ENCODE measurements at regions not wholly inside any gene's neighbourhood (a gene's known extent, or its start where the extent isn't known, plus 50 kb on each side); places are given as distances from the start of the nearest gene placed in this dataset.

DNA sequence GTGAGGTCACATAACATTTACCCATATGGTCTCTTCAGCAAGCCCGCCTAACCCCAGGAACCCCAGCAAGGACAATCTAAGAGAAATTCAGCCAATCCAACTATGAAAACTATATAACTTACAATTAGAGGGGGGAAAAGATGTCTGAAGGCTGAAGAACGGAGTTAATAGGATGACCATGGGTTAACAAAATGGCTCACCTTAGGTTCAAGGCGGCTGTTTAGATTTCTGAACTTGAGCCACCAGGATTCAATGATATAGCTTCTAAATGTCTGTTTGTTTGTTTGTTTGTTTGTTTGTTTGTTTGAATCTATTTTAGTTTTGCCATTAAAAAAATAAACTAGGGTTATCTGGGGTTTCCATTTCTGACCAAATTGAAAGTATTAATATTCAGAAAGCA lies 109.8 kb upstream of the ZC3H12C start:
- no peak for DNase-seq

DNA sequence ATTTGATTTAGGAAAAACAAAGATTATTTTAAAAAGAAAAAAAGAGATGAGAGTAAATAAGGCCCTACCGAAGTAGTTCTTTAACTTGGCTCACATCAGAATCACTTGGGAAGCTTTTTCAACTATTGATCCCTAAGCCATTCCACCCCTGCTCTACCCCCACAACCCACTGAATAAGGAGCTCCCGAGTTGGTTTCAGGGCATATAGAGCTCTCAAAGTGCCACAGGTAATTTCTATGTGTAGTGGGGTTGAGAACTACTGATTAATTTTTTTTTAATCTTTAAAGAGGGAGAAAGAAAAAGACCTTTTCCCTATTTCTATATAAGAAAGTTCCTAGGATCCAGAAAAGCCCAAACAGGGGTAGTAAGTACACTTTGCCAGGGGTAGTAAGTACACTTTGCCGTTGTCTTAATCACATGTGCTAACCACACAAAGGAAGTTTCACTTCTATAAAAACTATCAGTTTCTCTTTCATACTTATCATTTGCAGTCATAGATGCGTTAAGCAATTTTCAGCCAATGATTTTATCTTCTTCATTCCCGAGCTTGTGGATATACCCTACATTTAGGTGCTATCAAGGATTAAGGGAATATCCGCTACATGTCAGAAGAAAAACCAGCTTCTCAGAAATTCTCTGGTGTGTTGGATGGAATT lies 108.4 kb upstream of the ZC3H12C start:
- DNase-seq: no peak

DNA sequence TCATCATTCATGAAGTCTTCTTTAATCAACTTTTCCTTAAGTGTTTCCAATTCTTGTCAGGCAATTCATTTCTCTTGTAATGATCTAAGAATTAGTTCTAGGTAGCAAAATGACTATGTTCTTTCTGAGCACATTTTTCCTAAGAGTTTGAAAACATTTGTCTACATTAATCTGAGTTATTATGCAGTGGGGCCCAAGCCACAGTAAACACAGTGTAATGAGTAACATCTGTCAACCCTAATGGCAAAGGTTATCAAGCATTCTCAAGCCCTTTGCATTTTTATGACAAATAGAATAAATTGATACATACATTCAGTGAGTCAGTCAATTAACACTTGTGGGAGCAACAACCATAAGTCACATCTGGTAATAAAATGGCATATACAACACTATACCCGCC lies 106.7 kb upstream of the ZC3H12C start:
- no peak for DNase-seq

DNA sequence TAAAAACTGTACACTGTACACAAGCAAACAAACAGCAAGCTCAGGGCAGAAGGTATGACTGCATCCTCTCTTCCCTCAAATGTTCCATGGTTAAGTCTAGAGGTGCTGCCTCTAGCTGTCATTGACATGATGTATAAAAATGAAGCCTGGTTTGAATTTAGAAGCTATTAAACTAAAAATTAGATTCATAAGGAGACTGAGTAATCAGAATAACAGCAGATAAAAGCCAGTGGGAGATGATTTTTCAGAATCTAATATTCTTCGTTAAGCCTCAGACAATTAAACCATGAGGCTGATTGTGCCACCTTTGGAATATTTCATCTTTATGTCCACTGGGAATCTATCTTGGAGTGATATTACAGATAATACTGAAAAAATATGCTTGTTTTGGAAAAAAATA lies 101.4 kb upstream of the ZC3H12C start:
- no peak for DNase-seq

DNA sequence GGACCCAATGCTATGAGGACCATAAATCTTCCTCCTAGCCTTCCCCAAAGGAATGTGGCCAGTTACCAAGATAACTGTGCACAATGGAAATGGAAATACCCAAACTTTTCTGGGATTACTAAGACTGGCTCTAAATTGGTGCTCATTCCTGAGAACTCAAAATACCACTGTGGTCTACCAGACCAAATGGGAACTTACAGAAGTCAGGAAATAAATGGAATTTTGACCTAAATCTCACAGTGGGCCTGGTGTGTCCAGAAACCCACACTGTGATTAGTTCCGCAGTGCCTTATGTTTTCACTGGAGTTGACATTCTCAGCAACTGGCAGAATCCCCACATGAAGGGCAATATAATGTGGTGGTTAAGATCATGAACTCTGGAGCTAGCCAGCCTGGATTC lies 99.4 kb upstream of the ZC3H12C start:
- DNase-seq: no peak

DNA sequence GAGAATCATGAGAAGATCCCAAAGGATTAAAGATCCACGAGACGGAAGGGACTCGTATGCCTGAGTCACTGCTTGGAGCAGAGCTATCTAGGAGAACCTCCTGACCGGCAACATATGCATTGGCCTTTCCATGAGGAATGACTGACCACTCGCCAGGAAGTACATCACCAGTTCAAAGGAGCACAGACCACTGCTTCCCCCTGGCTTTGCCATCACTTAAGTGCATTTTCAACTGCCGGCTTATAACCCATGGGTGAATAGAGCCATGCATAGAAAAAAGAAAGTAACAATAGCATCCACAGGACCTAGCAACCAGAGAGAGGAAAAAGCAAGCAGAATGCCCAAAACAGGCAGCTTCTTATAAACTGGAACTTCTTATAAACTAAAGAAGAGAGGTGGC lies 98.3 kb upstream of the ZC3H12C start:
- no peak for DNase-seq

DNA sequence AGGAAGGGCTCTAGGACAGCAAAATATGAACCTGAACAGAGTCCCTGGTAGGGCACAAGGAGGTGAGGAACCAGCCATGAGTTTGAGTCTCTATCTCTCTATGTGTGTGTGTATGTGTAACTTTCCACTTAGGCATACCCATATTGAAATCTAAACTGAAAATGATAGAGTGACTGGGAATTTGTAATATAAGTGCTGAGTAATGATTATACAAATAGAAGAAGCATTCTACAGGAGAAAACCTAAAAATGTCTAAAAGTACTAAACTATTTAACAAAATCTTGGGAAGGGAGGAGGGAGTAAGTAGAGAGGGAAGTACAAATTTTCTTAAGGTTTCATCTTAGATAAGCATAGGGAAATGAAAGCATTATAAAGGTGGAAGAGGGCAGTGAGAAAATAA lies 97.1 kb upstream of the ZC3H12C start:
- no peak for DNase-seq

DNA sequence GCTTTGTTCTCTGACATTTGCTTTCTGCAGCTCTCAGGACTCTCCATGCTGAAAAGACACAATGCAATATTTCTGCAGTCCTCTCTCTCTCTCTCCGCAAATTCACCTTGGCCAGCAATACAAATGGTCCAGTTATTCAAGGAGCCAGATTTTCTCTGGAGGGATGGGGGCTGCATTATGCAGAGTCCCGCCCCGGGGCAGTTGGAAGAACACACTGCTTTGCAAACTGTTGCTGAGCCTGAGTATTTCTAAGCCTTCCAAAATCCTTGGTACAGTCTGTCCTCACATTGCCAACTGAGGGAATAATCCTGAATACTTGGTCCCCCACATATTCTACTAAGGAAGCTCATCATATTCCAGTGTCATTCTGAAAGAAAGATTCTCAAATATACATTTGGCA lies 94.3 kb upstream of the ZC3H12C start:
- no peak for DNase-seq

DNA sequence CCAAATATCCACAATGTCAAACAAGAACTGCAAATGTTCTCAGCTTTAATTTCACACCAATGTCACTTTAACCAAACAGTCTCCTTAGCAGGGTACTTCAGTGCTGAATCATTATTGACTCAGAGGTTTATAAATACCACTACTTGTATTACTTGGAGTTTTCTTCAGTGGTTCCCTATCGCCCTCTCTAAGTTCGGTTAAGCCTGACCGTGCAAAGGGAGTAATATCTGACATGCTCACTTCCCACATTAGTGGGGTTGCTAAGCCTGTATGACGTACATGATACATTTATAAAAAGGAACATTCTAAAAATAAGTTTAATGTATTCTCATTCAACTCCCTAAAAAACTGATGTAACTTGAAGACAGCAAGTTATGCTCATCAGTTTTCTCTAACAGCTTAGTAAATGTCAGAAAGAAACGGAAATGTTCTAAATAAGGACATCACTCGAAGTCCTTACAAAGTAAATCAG lies 93.1 kb upstream of the ZC3H12C start:
- no peak for DNase-seq

DNA sequence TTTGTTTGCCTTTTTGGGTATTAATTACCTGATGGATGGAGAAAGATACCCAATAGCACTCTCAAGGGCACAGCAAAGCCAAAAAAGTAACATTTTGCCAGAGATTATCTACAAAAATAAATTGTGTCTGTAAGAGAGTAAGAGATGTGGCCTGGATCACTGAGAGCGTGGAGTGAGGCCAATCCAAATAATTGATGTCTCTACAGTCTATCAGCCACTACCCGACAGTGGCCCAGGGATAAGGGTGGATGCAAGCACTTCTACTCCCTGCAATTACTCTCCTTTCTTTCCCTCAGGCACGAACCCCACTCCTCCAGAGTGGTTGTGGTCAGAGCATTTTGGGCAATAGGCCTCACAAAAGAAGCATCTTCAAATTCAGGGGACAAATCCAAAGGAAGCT lies 92.3 kb upstream of the ZC3H12C start:
- no peak for DNase-seq

DNA sequence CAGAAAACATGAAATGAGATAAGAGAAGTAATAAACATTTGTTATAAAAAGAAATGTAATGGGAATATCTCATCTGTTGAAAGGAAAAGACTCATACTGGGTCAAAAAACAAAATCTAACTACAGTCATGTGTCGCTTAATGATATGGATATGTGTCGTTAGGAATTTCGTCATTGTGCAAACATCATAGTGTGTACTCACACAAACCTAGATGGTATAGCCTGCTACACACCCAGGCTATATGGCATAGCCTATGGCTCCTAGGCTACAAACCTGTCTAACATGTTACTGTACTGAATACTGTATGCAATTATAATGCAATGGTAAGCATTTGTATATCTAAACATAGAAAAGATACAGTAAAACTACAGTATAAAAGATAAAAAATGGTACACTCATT lies 89.8 kb upstream of the ZC3H12C start:
- DNase-seq: no peak

DNA sequence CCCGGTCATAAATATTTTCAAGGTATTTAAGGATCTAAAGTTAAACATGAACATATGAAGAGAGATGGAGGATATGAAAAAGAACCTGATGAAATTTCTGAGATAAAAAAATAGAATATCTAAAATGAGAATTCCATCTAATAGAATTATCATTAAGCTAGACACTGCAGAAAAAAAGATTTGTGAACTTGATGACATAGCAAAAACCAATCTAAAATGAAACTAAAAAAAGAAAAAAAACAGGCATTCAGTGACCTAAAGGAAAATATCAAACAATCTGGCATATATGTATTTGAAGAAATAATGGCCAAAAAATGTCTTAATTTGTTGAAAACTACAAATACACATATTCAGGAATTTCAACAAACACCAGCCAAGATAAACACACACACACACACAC lies 81.6 kb upstream of the ZC3H12C start:
- no peak for DNase-seq

DNA sequence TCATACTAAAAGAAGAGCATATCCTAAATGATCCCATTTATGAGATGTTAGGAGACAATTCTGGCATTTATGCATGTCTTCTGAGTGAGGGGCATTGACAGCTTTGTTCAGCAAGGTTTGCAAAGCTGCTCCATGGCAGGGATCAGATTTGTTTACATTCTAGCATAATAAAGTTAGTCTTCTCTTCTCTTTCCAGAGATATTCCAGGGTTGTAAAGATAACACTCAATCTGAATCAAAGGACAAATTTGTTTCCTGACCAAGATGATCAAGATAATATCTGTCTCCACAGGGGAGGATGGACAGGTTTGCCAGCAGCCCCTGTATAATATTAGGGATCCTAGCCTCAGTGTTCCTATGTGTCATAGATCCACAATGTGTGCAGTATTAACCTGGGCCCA lies 77.5 kb upstream of the ZC3H12C start:
- DNase-seq: no peak

DNA sequence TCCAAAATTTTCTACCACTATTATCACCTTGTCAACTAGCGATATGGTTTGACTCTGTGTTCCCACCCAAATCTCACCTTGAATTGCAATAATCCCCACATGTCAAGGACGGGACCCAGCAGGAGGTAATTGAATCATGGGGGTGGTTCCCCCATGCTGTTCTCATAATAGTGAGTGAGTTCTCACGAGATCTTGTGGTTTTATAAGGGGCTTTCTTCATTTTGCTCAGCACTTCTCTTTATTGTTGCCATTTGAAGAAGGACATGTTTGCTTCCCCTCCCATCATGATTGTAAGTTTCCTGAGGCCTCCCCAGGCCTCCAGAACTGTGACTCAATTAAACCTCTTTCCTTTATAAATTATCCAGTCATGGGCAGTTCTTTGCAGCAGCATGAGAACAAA lies 73.5 kb upstream of the ZC3H12C start:
- no peak for DNase-seq

DNA sequence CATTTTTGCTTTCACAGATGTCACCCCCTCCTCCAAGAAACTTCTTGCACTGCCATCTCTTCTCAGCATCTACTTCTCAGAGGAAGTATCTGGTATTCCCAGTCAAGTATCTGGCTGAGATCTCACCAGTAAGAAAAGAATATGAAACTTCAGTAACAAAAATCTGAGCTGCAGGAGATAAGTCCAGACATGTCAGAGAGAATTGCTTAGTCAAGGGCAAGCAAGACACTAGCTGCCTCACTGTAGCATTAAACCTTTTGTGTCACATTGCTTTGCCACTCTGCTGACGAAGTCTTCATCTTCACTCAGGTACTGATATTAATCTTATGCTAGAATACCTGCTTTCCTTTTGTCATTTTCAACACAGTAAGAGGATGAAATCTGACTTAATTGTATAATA lies 70.6 kb upstream of the ZC3H12C start:
- no peak for DNase-seq

DNA sequence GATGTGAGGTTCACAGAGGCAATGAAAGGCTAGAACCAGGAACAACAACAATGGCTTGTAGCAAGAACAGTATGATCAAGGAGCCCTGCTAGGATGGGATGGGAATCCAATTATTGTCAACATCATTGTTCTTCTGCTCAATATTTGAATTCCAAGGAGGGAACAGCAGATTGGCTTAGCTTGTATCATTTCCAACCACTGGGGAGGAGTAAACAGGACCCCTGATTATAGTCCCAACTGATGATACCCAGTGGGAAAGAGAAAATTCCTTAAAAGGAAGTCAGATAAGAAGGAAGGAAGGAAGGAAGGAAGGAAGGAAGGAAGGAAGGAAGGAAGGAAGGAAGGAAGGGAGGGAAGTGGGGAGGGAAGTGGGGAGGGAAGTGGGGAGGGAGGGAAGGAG lies 69.5 kb upstream of the ZC3H12C start:
- no peak for DNase-seq

DNA sequence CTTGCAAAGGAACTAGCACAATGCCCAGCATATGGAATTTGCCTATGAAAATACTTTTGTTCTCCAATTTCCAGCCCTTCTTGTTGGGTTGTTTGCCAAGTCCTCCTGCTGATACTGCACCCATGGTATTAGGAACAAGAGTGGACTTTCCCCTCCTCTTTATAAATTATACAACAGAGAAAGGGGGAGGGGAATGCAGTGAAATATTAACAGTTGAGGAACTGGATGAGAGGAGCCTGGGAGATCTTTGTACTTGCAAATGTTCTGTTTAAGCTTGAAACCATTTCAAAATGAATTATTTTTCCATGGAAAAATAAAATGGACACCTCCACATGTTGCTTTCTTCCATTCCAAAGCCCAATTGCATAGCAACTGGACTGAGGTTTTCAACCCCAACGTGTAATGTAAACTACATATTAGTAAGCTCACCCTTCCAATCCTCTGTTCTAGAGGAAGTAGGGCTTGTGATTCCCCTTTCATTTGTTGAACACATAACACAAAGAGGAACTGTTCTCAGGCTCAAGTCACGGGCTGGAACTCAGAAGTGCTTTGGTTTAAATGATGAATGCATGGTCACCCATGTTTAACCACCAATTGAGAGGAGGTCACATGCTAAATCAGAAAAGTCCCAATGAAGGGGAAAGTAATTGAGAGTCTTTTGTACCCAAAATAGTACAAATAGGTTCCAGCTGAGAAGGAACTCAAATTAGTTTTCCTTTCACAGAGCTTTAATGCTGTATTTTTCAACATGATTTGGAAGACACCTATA lies 66.2 kb upstream of the ZC3H12C start:
- peak; percentile 23 for DNase-seq

DNA sequence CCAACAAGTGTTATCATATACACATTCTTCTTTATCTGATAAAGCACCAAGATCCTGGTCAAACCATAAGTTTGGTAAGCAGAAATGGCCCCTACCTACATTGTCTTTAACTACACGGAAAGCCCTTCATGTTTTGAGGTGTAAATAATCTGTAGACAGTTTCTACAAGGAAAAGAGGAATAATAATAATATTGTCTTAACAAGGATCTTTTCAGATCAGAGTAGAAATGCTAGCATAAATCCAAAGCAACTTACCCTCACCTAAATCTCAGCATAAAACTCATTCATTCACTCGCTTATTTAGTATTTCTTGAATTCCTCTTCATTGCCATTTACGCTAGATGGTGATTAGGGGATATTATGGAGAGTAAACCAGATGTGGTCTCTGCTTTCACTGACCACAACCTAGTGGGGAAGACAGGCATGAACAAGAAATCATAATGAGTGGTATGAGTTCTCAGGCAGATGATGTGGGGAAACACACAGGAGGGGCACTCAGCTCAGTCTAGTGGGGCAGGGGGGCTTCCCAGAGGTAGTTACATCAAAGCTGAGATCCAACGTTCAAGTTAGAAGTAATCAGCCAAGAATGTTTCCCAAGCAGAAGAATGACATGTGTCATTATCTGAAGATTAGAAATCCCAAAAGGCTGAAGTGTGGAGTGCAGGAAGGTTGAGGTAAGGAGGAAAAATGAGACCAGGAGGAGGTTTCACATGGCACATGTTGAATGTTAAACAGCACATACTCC lies 65.4 kb upstream of the ZC3H12C start:
- DNase-seq: no peak

DNA sequence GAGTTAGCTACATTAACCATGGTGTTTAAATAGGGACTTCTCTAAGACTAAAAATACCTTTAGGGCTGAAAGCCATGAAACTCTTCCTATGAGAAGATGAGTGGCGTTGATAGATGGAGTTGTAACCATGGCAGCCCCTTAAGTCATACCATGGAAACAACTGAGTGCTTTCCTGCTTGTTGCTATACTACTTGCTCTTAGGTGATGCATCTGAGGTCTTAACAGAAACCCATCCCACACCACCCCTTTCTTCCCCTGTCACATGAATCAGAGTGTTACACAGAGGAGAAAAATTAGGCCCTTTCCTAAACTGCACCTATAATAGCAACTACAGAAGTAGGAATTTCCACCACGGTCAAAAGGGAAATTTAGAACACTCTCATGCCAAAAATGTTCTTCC lies 64.3 kb upstream of the ZC3H12C start:
- DNase-seq: no peak

DNA sequence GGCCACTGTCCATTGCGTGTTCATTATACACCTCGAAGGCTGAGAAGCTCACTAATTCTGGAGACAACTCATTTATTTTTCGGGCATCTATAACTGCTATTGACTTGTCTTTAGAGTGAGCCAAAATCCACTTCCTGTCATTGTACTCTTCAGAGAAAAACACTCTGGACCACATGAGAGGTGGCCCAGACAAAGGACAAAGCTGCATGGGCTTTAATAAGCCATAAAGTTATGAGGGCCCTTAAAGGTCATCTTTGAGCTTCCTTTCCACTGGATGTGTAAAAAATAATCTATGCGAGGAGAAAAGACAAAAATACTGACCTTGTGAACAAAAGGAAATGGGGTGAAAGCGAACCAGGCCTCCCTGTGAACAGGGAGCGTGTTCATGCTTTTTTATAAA lies 63.5 kb upstream of the ZC3H12C start:
- no peak for DNase-seq

DNA sequence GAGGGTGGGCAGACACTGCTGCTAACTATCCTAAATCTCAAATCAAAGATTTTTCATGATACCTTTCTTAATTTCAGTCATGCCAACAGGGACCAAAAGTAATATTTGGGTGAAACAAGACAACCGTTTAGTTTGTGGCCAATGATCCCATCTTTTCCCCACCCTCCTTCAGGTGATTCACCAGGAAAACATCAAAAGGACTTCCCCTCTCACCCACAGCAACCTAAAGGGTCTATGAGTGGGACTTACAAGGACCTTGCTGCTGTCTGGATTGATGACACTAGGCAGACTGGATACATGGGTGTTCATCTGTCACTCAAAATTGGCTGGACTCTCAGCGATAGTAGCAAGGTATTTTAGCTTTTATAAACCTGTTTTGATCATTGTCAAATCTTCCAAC lies 62.0 kb upstream of the ZC3H12C start:
- no peak for DNase-seq

DNA sequence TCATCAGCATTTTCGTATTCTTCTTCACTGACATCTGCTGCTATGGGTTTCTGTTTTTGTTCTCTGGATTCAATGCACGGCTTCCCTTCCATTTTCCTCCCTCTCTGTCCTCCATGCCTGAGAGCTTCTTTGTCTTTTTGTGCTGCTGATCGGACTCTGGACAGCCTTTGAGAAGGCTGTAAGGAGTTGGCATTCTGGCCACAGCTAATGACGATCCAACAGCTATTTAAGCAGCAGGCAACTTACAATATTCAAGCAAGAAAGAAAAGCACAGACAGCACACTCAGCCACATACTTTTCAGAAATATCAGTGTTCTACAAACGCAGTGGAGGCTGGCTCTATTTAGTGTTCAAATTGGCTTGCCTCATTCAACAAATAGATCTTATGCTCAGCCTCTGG lies 60.9 kb upstream of the ZC3H12C start:
- DNase-seq: no peak

DNA sequence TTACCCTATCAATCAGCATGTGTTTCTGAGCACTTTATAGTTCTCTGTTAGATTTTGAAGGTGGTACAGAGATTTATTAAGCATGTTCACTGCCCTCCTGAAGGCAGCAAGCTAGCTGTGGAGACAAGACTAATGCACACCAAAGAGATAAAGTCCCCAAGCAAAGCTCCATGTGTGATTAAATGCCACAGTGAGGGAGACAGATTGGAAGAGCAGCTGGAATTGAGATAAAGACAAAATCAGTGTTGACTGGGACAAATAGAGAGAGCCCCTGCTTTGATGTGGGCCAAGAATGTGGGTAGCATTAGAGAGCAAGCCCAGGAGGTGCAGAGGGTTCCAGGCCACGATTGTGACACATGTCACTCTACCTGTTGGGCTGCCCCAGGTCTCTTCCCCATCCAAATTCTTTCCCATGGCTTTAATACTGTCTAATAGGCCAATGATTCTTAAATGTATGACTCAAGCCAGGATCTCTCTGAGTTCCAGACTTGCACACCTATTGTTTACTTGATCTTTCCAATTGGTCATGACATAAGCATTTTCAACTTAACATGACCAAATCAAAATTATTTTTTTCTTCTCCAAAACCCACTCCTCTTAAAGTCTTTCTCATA lies 60.1 kb upstream of the ZC3H12C start:
- DNase-seq: no peak

DNA sequence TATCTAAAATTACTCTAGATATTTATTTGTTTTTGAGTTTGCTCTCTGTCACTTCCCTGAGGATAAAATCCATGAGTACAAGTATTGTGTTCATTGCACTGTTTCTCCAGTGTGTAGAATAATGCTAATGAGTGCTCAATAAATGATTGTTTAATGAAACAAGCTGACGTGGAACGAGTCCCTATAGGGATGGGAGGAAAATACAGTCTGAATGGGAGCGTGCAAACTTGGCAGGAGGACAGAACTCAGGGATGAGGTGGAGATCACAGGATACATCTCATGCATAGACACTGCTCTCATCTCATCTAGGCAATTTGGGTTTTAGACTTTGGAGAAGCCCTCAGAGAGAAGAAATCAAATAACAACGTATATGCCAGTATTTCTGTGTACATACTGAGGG lies 58.4 kb upstream of the ZC3H12C start:
- DNase-seq: no peak
